Astrocyte (in vitro differentiated cells and primary cell): ENCODE measurements at regions not wholly inside any gene's neighbourhood (a gene's known extent, or its start where the extent isn't known, plus 50 kb on each side); places are given as distances from the start of the nearest gene placed in this dataset.
"Not testable (repeated sequence)": the region's sequence is repeated elsewhere in the genome, so short reads cannot be mapped to it uniquely, and the experiment has no call there.

ENCODE experiments used
- CTCF ChIP-seq: IDR thresholded peaks from 2 replicates; pipeline ENCODE4 v1.5.1; 2011; ENCODE audit warnings: low read depth, mild to moderate bottlenecking, inconsistent platforms, low read length, moderate library complexity; ENCODE audit not compliant: insufficient read depth
- EZH2 ChIP-seq: IDR thresholded peaks from 2 replicates; pipeline ENCODE4 v1.6.1; 2012; ENCODE audit warnings: mild to moderate bottlenecking, low read length, inconsistent platforms; ENCODE audit not compliant: insufficient read depth

GRCh38 chr2:236389284-236390216 lies 125.3 kb upstream of the ASB18 start:
- TF ChIP-seq CTCF, EZH2: not testable (repeated sequence)
